ENCODE measurements at regions not wholly inside any gene's neighbourhood (a gene's known extent, or its start where the extent isn't known, plus 50 kb on each side); places are given as distances from the start of the nearest gene placed in this dataset. TPM values are rescaled to one million over a fixed set of nuclear protein-coding genes. Genes with fewer than 3 reads are reported as not detected.
"Not testable (repeated sequence)": the region's sequence is repeated elsewhere in the genome, so short reads cannot be mapped to it uniquely, and the experiment has no call there.

DNA sequence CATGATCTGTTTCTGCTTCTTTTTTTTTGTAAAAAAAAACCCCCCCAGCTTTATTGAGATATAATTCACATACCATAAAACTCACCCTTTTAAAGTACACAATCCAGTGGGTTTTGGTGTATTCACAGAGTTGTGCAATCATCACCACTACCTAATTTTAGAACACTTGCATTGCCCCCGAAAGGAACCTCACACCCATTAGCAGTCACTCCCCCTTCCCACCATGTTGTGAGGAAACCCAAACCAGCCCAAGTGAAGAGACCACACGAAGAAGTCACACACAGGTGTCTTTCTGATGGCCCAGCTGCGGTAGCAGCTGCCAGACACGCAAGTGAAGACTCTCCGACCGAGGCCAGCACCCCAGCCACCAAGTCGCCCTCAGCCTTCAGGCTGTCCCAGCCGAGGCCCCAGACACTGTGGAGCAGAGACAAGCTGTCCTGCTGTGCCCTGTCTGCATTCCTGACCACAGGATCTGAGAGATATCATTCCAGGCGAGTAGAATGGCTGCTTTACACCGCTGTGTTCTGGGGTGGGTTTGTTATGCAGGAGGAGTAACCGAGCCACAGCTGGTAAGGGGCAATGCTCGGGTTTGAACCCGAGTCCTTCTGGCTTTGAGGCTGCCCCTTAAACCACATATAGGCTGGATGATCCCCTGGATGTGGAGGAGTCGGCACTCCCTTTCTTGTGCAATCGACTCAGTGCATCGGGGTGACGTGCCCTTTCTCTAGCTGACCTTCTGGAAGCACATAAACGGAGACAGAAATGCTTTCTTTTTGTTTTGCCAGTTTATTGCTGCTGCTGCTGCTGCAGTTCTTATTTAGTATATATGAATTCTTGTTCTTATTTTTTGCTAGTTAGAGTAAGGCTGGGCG, 59.1 kb upstream of the PTPN1 start:
- no peak for DNase-seq

- not testable (repeated sequence) for DNase-seq
Measured at GRCh38 chr20:50451792-50452425, 58.3 kb upstream of the PTPN1 start.

GRCh38 chr20:50453533-50454244, 56.5 kb upstream of the PTPN1 start:
- DNase-seq: no peak

GRCh38 chr20:50455245-50455644, 54.9 kb upstream of the PTPN1 start:
- not testable (repeated sequence) for DNase-seq

DNA sequence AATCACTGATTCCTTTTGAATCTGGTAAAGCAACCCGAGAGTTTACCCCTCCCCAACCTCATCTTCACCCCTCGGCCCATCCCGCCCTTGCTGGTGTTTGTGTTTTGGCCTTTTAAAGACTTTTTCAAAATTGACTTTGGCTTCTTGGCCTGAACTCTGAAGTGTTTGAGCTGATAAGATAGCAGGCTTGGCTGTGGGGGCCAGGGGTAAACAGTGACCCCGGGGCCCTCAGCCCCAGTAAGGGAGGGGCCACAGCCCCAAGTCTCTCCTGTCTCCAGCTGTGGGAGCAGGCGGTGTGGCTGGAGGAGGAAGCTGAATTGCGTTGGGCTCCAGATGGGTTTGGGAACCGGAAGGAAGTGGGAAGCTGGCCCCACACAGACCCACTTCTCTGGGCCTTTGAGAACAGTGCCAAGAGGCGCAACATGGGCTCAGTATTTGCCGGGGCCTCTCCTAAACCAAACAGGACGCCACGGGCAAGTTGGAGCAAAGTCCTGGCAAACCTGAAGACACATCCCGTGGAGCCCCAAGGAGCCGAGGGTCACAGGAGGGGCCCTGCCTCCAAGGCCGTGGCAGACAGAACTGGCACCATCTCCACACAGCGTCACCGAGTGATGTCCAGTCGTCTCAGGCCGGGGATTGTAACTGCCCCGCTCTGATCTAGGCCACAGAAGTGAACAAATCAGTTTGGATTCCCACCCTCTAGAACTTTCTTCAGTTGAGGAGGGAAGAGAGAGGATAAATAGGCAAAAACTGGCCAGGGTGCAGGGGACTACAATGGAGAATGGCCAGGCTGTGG, 54.3 kb upstream of the PTPN1 start:
- no peak for DNase-seq

GRCh38 chr20:50456452-50457324, 53.5 kb upstream of the PTPN1 start:
- DNase-seq: no peak

DNA sequence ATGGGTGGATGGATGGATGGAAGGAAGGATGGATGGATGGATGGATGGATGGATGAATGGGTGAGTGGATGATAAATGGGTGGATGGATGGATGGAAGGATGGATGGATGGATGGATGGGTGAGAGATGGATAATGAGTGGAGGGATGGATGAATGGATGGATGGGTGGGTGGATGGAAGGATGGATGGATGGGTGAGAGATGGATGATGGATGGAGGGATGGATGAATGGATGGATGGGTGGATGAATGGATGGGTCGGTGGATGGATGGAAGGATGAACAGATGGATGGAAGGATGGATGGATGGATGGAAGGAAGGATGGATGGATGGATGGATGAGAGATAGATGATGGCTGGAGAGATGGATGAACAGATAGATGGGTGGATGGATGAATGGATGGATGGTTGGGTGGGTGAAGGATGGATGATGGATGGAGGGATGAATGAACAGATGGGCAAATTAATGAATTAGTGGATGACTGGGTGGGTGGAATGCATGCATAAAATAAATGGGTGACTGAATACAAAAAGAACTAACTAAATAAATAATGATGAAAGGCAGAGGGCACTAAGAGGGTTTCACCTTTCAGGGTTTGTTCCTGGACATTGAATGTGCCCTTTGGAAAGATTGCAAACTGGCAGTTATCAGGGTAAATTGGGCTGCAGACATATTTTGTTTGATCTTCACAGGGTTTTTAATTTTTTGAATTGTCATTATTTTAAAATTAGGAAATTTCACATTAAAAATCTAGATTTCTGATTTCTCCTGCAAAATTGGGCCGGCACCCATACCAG, 50.9 kb upstream of the PTPN1 start:
- no peak for DNase-seq

DNA sequence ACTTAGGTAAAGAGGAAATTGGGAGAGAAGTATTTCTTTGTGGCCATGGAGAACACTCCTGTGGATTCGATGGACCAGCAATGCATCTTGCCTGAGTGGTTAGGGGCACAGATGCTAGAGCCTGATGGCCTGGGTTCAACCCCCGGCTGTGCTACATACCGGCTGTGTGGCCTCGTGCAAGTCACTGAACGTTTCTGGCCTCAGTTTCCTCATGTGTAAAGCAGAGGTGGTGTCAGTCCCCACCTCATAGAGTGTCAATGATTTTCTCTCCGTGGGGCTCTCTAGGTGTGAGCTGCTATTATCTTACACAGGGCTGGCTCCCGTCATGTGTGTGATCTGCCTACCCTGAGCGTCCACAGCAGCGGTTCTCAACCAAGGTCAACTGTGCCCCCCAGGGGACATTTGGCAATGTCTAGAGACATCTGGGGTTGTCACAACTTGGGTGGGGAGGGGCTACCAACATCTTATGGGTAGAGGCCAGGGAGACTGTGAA, 50.0 kb upstream of the PTPN1 start:
- no peak for DNase-seq

Small RNA genes lying in the stretch of these regions (small RNA-seq; reads per million reads assigned to genes)
- not detected for gene RN7SL636P
